ENCODE measurements at regions not wholly inside any gene's neighbourhood (a gene's known extent, or its start where the extent isn't known, plus 50 kb on each side); places are given as distances from the start of the nearest gene placed in this dataset.

GRCh38 chr7:106176414-106177299, 64.5 kb upstream of the SYPL1 start:
- TF ChIP-seq, protein P1, sequence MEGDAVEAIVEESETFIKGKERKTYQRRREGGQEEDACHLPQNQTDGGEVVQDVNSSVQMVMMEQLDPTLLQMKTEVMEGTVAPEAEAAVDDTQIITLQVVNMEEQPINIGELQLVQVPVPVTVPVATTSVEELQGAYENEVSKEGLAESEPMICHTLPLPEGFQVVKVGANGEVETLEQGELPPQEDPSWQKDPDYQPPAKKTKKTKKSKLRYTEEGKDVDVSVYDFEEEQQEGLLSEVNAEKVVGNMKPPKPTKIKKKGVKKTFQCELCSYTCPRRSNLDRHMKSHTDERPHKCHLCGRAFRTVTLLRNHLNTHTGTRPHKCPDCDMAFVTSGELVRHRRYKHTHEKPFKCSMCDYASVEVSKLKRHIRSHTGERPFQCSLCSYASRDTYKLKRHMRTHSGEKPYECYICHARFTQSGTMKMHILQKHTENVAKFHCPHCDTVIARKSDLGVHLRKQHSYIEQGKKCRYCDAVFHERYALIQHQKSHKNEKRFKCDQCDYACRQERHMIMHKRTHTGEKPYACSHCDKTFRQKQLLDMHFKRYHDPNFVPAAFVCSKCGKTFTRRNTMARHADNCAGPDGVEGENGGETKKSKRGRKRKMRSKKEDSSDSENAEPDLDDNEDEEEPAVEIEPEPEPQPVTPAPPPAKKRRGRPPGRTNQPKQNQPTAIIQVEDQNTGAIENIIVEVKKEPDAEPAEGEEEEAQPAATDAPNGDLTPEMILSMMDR (IDR thresholded peaks at IDR 0.05): peak; percentile 96
- no peak for TF ChIP-seq EZH2 (IDR thresholded peaks at IDR 0.05; ENCODE audit: borderline replicate concordance, insufficient read depth, low read depth, low read length, poor library complexity, severe bottlenecking)

All from B cell (primary cell).